HG03045 (cell line): ENCODE measurements at regions not wholly inside any gene's neighbourhood (a gene's known extent, or its start where the extent isn't known, plus 50 kb on each side); places are given as distances from the start of the nearest gene placed in this dataset.
"Not testable (repeated sequence)": the region's sequence is repeated elsewhere in the genome, so short reads cannot be mapped to it uniquely, and the experiment has no call there.

Source experiments
- ATAC-seq: cut with Tn5 transposase; IDR thresholded peaks from one replicate; pipeline ENCODE4 v1.9.1; 2021; ENCODE audit warnings: mild to moderate bottlenecking, moderate library complexity; ENCODE audit not compliant: unreplicated experiment

DNA sequence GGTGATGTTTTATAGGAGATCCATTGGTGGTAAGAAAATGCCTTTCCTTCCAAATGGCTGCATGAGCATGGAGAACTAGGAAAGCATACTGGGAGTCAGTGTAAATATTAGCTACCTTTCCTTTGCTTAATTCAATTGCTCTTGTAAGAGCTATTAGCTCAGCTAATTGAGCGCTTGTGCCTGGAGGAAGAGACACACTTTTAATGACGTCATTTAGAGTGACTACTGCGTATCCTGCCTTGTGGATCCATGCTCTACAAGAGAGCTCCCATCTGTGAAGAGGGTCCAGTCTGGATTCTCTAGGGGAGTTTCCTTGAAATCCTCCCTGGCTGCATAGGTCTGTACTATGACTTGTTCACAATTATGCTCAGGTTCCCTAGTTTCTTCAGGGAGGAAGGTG, 63.8 kb upstream of the ARRDC3 start:
- ATAC-seq = not testable (repeated sequence)

DNA sequence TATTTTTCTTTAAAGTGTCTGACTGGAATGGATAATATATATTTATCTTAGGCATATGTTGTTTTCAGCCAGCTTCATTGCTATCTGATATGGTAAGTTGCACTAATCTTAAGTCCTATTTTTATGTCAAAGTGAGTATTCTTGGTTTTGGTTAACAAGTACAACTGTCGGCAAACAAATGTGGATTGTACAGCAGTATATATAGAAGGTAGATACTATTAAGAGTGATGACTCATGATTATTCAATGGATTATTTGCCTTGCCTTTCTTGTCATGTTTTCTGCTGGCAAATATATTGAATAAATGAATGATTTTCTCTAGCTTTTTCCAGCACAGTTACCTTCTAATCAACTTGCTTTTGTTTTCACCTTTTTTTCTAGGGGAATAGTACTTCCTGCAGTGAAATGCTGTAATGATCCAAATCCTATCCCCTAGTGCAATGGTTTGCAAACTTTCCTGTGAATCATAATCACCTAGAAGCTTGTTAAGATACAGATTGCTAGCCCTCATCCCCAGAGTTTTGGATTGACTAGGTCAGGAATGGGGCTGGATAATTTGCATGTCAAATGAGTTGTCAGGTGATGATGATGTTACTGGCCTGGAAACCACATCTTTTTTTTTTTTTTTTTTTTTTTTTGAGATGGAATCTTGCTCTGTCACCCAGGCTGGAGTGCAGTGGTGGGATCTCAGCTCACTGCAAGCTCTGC, 60.8 kb upstream of the ARRDC3 start:
- ATAC-seq = no peak

DNA sequence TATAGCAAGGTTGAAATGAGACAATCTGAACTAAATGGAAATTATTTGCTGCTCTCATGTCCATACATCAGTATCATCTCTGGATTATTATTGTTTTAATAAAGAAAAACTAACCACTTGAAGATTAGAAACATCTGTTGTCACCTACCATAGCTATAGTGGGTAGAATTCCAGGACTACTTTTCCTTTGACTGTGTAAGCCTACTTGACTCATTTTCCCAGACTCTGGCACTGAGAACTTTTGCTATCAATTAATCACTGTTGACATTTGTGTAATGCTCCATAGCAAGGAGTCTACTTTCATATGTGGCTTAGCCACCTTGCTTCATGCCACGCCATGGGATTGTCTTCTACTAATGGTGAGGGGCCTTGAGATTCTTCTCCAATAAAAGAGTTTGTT, 59.9 kb upstream of the ARRDC3 start:
- no peak for ATAC-seq

GRCh38 chr5:91441082-91441481, 58.0 kb upstream of the ARRDC3 start:
- ATAC-seq = no peak

DNA sequence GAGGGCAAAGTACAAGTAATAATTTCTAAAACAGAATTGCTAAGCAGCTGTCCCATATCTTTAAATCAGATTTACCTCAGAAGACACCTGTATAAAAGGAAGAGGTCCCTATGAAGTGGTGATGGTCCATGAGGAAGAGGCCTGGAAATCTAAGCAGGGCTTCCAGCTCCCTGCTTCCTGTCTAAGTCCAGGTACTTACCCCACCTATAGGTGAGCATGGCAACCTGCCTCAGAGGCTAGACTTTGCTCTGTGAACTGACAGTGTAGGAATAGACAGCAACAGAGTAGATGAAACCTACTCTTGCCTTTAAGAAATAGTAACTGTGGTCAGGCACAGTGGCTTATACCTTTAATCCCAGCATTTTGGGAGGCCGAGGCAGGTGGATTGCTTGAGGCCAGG, 55.8 kb upstream of the ARRDC3 start:
- no peak for ATAC-seq

DNA sequence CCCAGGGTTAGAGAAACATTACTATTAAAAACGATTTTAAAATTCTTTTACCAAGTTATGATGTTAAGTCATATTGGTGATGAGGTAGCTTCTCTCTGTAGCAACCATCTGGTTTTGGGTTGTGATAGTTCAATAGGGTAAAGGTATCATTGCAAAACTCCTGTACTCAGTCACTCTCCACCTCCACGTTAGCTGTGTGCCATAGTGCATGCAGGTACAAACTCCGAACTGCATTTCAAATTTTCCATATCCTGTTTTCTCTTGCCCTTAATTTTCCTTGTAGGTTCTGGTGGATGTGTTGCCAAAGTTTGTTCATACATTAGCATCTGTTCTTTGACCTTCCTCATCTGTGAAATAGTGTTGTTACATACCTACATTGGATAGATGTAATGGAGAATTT, 53.1 kb upstream of the ARRDC3 start:
- ATAC-seq = no peak

GRCh38 chr5:91434348-91434747, 51.2 kb upstream of the ARRDC3 start:
- ATAC-seq = no peak

DNA sequence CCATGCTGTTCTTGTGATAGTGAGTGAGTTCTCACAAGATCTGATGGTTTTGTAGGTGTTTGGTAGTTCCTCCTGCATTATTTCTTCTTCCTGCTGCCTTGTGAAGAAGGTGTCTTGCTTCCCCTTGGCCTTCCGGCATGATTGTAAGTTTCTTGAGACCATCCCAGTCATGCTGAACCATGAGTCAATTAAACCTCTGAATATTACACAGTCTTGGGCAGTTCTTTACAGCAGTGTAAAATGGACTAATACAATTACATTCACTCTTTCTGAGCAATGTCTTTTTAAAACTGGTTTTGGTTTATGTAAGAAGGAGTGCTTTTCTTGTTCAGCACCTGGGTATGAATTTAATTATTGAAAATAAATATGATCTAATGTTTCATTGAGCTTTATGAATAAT, 50.7 kb upstream of the ARRDC3 start:
- no peak for ATAC-seq
